ENCODE measurements at regions not wholly inside any gene's neighbourhood (a gene's known extent, or its start where the extent isn't known, plus 50 kb on each side); places are given as distances from the start of the nearest gene placed in this dataset.
A peak's percentile ranks its signal among the peaks of the same experiment; 100 is the strongest.
"Not testable (repeated sequence)": the region's sequence is repeated elsewhere in the genome, so short reads cannot be mapped to it uniquely, and the experiment has no call there.

GRCh38 chr12:46617167-46617566, 208.6 kb downstream of the SLC38A4 start:
- no peak for DNase-seq

- DNase-seq, result no peak
Measured at GRCh38 chr12:46610754-46611153, 215.0 kb downstream of the SLC38A4 start.

GRCh38 chr12:46609674-46610073, 216.1 kb downstream of the SLC38A4 start:
- DNase-seq, result peak; percentile 32

GRCh38 chr12:46609273-46609623, 216.5 kb downstream of the SLC38A4 start:
- DNase-seq, result peak; percentile 81

- DNase-seq, result no peak
Measured at GRCh38 chr12:46608431-46609272, 217.1 kb downstream of the SLC38A4 start.

- DNase-seq, result no peak
Measured at GRCh38 chr12:46604684-46605083, 221.1 kb downstream of the SLC38A4 start.

GRCh38 chr12:46603776-46604456, 221.9 kb downstream of the SLC38A4 start:
- DNase-seq, result no peak

- no peak for DNase-seq
Measured at GRCh38 chr12:46602474-46602873, 223.3 kb downstream of the SLC38A4 start.

- peak; percentile 21 for DNase-seq
Measured at GRCh38 chr12:46590991-46591703, 218.6 kb upstream of the SLC38A2 start.

- peak; percentile 77 for DNase-seq
Measured at GRCh38 chr12:46585854-46586621, 213.5 kb upstream of the SLC38A2 start.

- not testable (repeated sequence) for DNase-seq
Measured at GRCh38 chr12:46584098-46584497, 211.5 kb upstream of the SLC38A2 start.

- DNase-seq, result not testable (repeated sequence)
Measured at GRCh38 chr12:46581990-46582389, 209.4 kb upstream of the SLC38A2 start.

- no peak for DNase-seq
Measured at GRCh38 chr12:46580445-46580844, 207.9 kb upstream of the SLC38A2 start.

- DNase-seq, result peak; percentile 27
Measured at GRCh38 chr12:46579474-46579873, 206.9 kb upstream of the SLC38A2 start.

- DNase-seq, result peak; percentile 14
Measured at GRCh38 chr12:46578190-46578982, 205.8 kb upstream of the SLC38A2 start.

- DNase-seq, result no peak
Measured at GRCh38 chr12:46577063-46577776, 204.6 kb upstream of the SLC38A2 start.

- DNase-seq, result no peak
Measured at GRCh38 chr12:46574847-46575246, 202.3 kb upstream of the SLC38A2 start.

GRCh38 chr12:46573347-46573658, 200.7 kb upstream of the SLC38A2 start:
- no peak for DNase-seq

GRCh38 chr12:46572644-46573346, 200.2 kb upstream of the SLC38A2 start:
- DNase-seq, result no peak

- no peak for DNase-seq
Measured at GRCh38 chr12:46571608-46572007, 199.0 kb upstream of the SLC38A2 start.
